ENCODE measurements at regions not wholly inside any gene's neighbourhood (a gene's known extent, or its start where the extent isn't known, plus 50 kb on each side); places are given as distances from the start of the nearest gene placed in this dataset.

GRCh38 chr2:60116161-60116875, 437.1 kb downstream of the BCL11A start:
- no peak for DNase-seq
- Histone ChIP-seq H3K27me3 (no peaks in the 10 kb centered on the region), H3K27ac (no peak overlapping the region), H3K4me3 (no peak overlapping the region), H3K36me3 (no peaks in the 10 kb centered on the region), H3K4me1 (no peaks in the 10 kb centered on the region), H3K9me3 (peaks cover 0 to 3% of the 10 kb centered on the region in 2 donors)
- intact Hi-C loops (cut with DNase I; ENCODE audit: low total_unique reads), result no loop called here
- WGBS, 2 donors (ENCODE audit: low coverage in 1 of 2), result 88 to 98% methylated on average over 5 to 6 of the region's 6 CpGs
- TF ChIP-seq POLR2A (IDR thresholded peaks at IDR 0.05) (no peak), POLR2AphosphoS5 (IDR thresholded peaks at IDR 0.05) (no peak), EP300 (IDR thresholded peaks at IDR 0.05; ENCODE audit: low read depth) (no peak)
- TF ChIP-seq, protein P1, sequence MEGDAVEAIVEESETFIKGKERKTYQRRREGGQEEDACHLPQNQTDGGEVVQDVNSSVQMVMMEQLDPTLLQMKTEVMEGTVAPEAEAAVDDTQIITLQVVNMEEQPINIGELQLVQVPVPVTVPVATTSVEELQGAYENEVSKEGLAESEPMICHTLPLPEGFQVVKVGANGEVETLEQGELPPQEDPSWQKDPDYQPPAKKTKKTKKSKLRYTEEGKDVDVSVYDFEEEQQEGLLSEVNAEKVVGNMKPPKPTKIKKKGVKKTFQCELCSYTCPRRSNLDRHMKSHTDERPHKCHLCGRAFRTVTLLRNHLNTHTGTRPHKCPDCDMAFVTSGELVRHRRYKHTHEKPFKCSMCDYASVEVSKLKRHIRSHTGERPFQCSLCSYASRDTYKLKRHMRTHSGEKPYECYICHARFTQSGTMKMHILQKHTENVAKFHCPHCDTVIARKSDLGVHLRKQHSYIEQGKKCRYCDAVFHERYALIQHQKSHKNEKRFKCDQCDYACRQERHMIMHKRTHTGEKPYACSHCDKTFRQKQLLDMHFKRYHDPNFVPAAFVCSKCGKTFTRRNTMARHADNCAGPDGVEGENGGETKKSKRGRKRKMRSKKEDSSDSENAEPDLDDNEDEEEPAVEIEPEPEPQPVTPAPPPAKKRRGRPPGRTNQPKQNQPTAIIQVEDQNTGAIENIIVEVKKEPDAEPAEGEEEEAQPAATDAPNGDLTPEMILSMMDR (IDR thresholded peaks at IDR 0.05), result no peak
- in situ Hi-C loops (cut with MboI; ENCODE audit: low pct_ligation_motif_present in 1 of 4, low pct_unique_long_range_greater_than_20kb in 1 of 4, low sequenced_read_pairs in 3 of 4), result no loop called here

DNA sequence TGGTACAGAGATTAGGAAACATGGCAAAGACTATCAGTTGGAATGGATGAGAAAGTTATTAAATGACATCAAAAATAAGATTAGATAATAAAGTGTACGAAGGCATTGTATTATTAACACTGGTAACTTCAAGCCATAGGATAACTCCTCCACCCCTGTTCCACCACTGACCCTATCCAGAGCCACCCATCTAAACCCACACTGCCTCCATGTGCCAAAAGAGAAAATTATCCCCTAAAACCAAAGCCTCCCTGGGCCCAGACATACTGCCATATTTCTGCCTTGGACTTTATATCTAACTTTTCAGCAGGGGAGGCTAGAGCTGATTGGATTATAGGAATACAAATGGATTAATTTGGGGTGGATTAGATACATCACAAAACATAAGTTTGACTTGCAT, 443.7 kb downstream of the BCL11A start:
- H3K27me3 ChIP-seq, result no peaks in the 10 kb centered on the region
- H3K27ac ChIP-seq, result no peak overlapping the region
- DNase-seq, result no peak
- TF ChIP-seq POLR2A (IDR thresholded peaks at IDR 0.05) (no peak), EP300 (IDR thresholded peaks at IDR 0.05; ENCODE audit: low read depth) (no peak), POLR2AphosphoS5 (IDR thresholded peaks at IDR 0.05) (no peak)
- TF ChIP-seq, protein P1 (IDR thresholded peaks at IDR 0.05), result no peak
- H3K4me1 ChIP-seq, result no peaks in the 10 kb centered on the region
- intact Hi-C loops (cut with DNase I; ENCODE audit: low total_unique reads), result no loop called here
- in situ Hi-C loops (cut with MboI; ENCODE audit: low pct_ligation_motif_present in 1 of 4, low pct_unique_long_range_greater_than_20kb in 1 of 4, low sequenced_read_pairs in 3 of 4), result no loop called here
- H3K4me3 ChIP-seq, result no peak overlapping the region
- H3K9me3 ChIP-seq, result no peaks in the 10 kb centered on the region
- WGBS, 2 donors (ENCODE audit: low coverage in 1 of 2), result 77 to 100% methylated on average over 1 of the region's 1 CpG
- H3K36me3 ChIP-seq, result no peaks in the 10 kb centered on the region

DNA sequence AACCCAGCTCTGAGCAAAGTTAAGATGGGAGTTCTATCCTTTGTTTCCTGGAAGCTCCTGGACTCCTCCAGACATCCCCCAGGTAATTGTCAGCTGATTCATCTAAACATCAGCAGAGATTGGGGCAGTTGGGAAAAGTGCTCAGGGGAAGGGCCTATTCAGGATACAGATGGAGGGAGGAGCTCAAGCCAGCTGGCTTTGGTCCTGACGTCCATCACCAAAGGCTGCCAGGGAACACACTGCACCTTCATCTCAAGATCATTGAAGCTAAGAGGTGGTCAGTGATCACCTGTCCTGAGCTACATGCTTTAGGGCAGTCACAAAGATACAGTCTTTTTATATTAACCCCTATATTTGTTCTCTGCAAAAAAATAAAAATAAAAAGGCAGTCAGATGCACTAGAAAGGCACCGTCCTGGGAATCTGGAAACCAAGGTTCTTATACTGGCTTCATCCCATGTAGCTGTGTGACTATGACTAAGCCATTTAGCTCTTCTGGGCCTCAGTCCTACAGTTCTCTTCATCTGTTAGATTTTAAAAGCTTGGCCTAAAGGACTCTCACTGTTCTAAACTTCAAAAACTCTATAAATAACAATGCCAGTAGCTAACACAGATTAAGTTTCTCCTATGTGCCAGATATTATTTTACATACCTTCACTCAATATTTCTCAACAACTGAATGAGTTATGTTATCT, 446.5 kb downstream of the BCL11A start:
- no peaks in the 10 kb centered on the region for H3K4me1 ChIP-seq
- no peaks in the 10 kb centered on the region for H3K9me3 ChIP-seq
- no peak overlapping the region for H3K4me3 ChIP-seq
- TF ChIP-seq, protein P1 (IDR thresholded peaks at IDR 0.05), result no peak
- TF ChIP-seq POLR2A (IDR thresholded peaks at IDR 0.05) (no peak), POLR2AphosphoS5 (IDR thresholded peaks at IDR 0.05) (no peak), EP300 (IDR thresholded peaks at IDR 0.05; ENCODE audit: low read depth) (no peak)
- no peak for DNase-seq
- in situ Hi-C loops (cut with MboI; ENCODE audit: low pct_ligation_motif_present in 1 of 4, low pct_unique_long_range_greater_than_20kb in 1 of 4, low sequenced_read_pairs in 3 of 4) (no loop called here), intact Hi-C loops (cut with DNase I; ENCODE audit: low total_unique reads) (no loop called here)
- no peaks in the 10 kb centered on the region for H3K36me3 ChIP-seq
- H3K27me3 ChIP-seq, result no peaks in the 10 kb centered on the region
- WGBS, 2 donors (ENCODE audit: low coverage in 1 of 2), result 70 to 83% methylated on average over 2 of the region's 2 CpGs
- H3K27ac ChIP-seq, result no peak overlapping the region

- TF ChIP-seq POLR2AphosphoS5 (IDR thresholded peaks at IDR 0.05) (no peak), EP300 (IDR thresholded peaks at IDR 0.05; ENCODE audit: low read depth) (no peak), POLR2A (IDR thresholded peaks at IDR 0.05) (no peak)
- TF ChIP-seq, protein P1 (IDR thresholded peaks at IDR 0.05), result no peak
- whole genome bisulfite sequencing, 2 donors (ENCODE audit: low coverage in 1 of 2), result 74 to 100% methylated on average over 3 to 7 of the region's 7 CpGs
- Histone ChIP-seq H3K27me3 (no peaks in the 10 kb centered on the region), H3K36me3 (no peaks in the 10 kb centered on the region), H3K4me1 (no peaks in the 10 kb centered on the region), H3K27ac (no peak overlapping the region), H3K4me3 (no peak overlapping the region), H3K9me3 (no peaks in the 10 kb centered on the region)
- in situ Hi-C loops (cut with MboI; ENCODE audit: low pct_ligation_motif_present in 1 of 4, low pct_unique_long_range_greater_than_20kb in 1 of 4, low sequenced_read_pairs in 3 of 4) (no loop called here), intact Hi-C loops (cut with DNase I; ENCODE audit: low total_unique reads) (no loop called here)
- DNase-seq, result no peak
Observed at GRCh38 chr2:60105906-60106305, 447.5 kb downstream of the BCL11A start.

All from transverse colon (tissue), 4 donors.